ENCODE measurements at regions not wholly inside any gene's neighbourhood (a gene's known extent, or its start where the extent isn't known, plus 50 kb on each side); places are given as distances from the start of the nearest gene placed in this dataset.

GRCh38 chr9:100662122-100662521 is 84.2 kb downstream of the CAVIN4 start:
- TF ChIP-seq CTCF (conservative IDR thresholded peaks at IDR 0.05) (peak; percentile 6; the same call in 1 of the 2 replicates), ZFX (IDR thresholded peaks at IDR 0.05) (no peak)

All from C4-2B (cell line).